DND-41 (cell line): ENCODE measurements at regions not wholly inside any gene's neighbourhood (a gene's known extent, or its start where the extent isn't known, plus 50 kb on each side); places are given as distances from the start of the nearest gene placed in this dataset.

Experiments used
- ATAC-seq: fragments of 200-7000 bp; cut with Tn5 transposase; 3 replicates; pipeline ENCODE4 v1.9.1; 2021; ENCODE audit warnings: low read depth; ENCODE audit not compliant: insufficient read depth
- DNase-seq: peaks from one replicate; pipeline ENCODE4 v3.0.0-alpha.2; 2020
- H2AFZ ChIP-seq: 2 replicates; pipeline ENCODE4 v1.6.0; 2012; ENCODE audit warnings: low read depth, low read length
- H3K27ac ChIP-seq: 2 replicates; pipeline ENCODE4 v1.5.1; 2012; ENCODE audit warnings: low read length, inconsistent platforms
- H3K27me3 ChIP-seq: fragments of 200-600 bp; sonication (generic); 2 replicates; pipeline ENCODE4 v1.6.0; 2012; ENCODE audit warnings: low read length, mild to moderate bottlenecking, inconsistent platforms; ENCODE audit not compliant: insufficient read depth, poor library complexity
- H3K36me3 ChIP-seq: 2 replicates; pipeline ENCODE4 v1.5.1; 2012; ENCODE audit warnings: low read length, inconsistent platforms; ENCODE audit not compliant: insufficient read depth
- H3K4me1 ChIP-seq: 2 replicates; pipeline ENCODE4 v1.5.1; 2012; ENCODE audit warnings: mild to moderate bottlenecking, low read length; ENCODE audit not compliant: insufficient read depth
- H3K4me2 ChIP-seq: 2 replicates; pipeline ENCODE4 v1.6.0; 2012; ENCODE audit warnings: mild to moderate bottlenecking, moderate library complexity, low read length, inconsistent platforms; ENCODE audit not compliant: insufficient read depth
- H3K4me3 ChIP-seq, 2 experiments: fragments of 200-600 bp in 1 of 2; shearing (Covaris generic) in 1 of 2; 2 replicates each; pipeline ENCODE4 v1.5.1; 2012 to 2016; ENCODE audit warnings: inconsistent platforms in 2 of 2, low read length in 2 of 2, mild to moderate bottlenecking in 2 of 2, low read depth in 1 of 2, moderate library complexity in 1 of 2
- H3K79me2 ChIP-seq: 2 replicates; pipeline ENCODE4 v1.6.0; 2012; ENCODE audit warnings: low read length, inconsistent platforms; ENCODE audit not compliant: insufficient read depth
- H3K9ac ChIP-seq: 2 replicates; pipeline ENCODE4 v1.6.0; 2012; ENCODE audit warnings: low read depth, mild to moderate bottlenecking, inconsistent platforms, low read length, moderate library complexity
- H3K9me3 ChIP-seq: 2 replicates; pipeline ENCODE4 v1.5.1; 2012; ENCODE audit warnings: low read length, moderate library complexity, mild to moderate bottlenecking, inconsistent platforms; ENCODE audit not compliant: insufficient read depth, severe bottlenecking
- H4K20me1 ChIP-seq: 2 replicates; pipeline ENCODE4 v1.6.0; 2012; ENCODE audit warnings: low read length; ENCODE audit not compliant: insufficient read depth
- CTCF ChIP-seq: IDR thresholded peaks from 2 replicates; pipeline ENCODE4 v1.5.1; 2012; ENCODE audit warnings: borderline replicate concordance, low read length, moderate library complexity, mild to moderate bottlenecking; ENCODE audit not compliant: poor library complexity, severe bottlenecking; ENCODE audit errors: extremely low read depth
- EZH2 ChIP-seq: IDR thresholded peaks from 3 replicates; pipeline ENCODE4 v1.6.1; 2012; ENCODE audit warnings: borderline replicate concordance, low read depth, mild to moderate bottlenecking, moderate library complexity, low read length, inconsistent platforms; ENCODE audit not compliant: severe bottlenecking

- no peaks in the 10 kb centered on the region for H3K36me3 ChIP-seq
- no peaks in the 10 kb centered on the region for H3K27me3 ChIP-seq
- no peak overlapping the region for H3K4me2 ChIP-seq
- no peak overlapping the region for H3K4me3 ChIP-seq
- TF ChIP-seq EZH2 (no peak), CTCF (no peak)
- no peaks in the 10 kb centered on the region for H3K4me1 ChIP-seq
- DNase-seq (no peak), ATAC-seq (no peak)
- H3K79me2 ChIP-seq: no peaks in the 10 kb centered on the region
- H2AFZ ChIP-seq: no peak overlapping the region
- H3K9ac ChIP-seq: no peak overlapping the region
- H4K20me1 ChIP-seq: no peaks in the 10 kb centered on the region
- H3K27ac ChIP-seq: no peak overlapping the region
- no peaks in the 10 kb centered on the region for H3K9me3 ChIP-seq
Observed at GRCh38 chr22:48004936-48005335, 1242.5 kb downstream of the TBC1D22A start.

- H3K27ac ChIP-seq: no peak overlapping the region
- no peaks in the 10 kb centered on the region for H4K20me1 ChIP-seq
- no peaks in the 10 kb centered on the region for H3K27me3 ChIP-seq
- no peaks in the 10 kb centered on the region for H3K79me2 ChIP-seq
- H3K36me3 ChIP-seq: no peaks in the 10 kb centered on the region
- no peaks in the 10 kb centered on the region for H3K9me3 ChIP-seq
- no peak overlapping the region for H3K4me3 ChIP-seq
- TF ChIP-seq CTCF (no peak), EZH2 (no peak)
- DNase-seq: no peak
- H2AFZ ChIP-seq: no peak overlapping the region
- no peak overlapping the region for H3K4me2 ChIP-seq
- no peaks in the 10 kb centered on the region for H3K4me1 ChIP-seq
- no peak for ATAC-seq
- no peak overlapping the region for H3K9ac ChIP-seq
Observed at GRCh38 chr22:48004038-48004437, 1241.6 kb downstream of the TBC1D22A start.

- Histone ChIP-seq H3K4me1 (no peaks in the 10 kb centered on the region), H2AFZ (no peak overlapping the region), H3K27me3 (no peaks in the 10 kb centered on the region), H3K4me2 (no peak overlapping the region), H3K27ac (no peak overlapping the region), H3K79me2 (no peaks in the 10 kb centered on the region), H3K9ac (no peak overlapping the region), H3K4me3 (no peak overlapping the region), H3K36me3 (no peaks in the 10 kb centered on the region), H3K9me3 (no peaks in the 10 kb centered on the region), H4K20me1 (no peaks in the 10 kb centered on the region)
- TF ChIP-seq CTCF: no peak
- no peak for TF ChIP-seq EZH2
- DNase-seq (no peak), ATAC-seq (no peak)
Observed at GRCh38 chr22:48001101-48001500, 1238.7 kb downstream of the TBC1D22A start.

- H3K79me2 ChIP-seq: no peaks in the 10 kb centered on the region
- no peaks in the 10 kb centered on the region for H3K36me3 ChIP-seq
- no peaks in the 10 kb centered on the region for H3K4me1 ChIP-seq
- H4K20me1 ChIP-seq: no peaks in the 10 kb centered on the region
- ATAC-seq (no peak), DNase-seq (no peak)
- 0 out of 2 replicates have a peak overlapping the region, but pooled peaks have one; percentile 5 for H2AFZ ChIP-seq
- no peak overlapping the region for H3K4me2 ChIP-seq
- H3K9ac ChIP-seq: no peak overlapping the region
- TF ChIP-seq EZH2 (no peak), CTCF (no peak)
- H3K27ac ChIP-seq: no peak overlapping the region
- H3K4me3 ChIP-seq: no peak overlapping the region
- H3K27me3 ChIP-seq: no peaks in the 10 kb centered on the region
- no peaks in the 10 kb centered on the region for H3K9me3 ChIP-seq
Observed at GRCh38 chr22:47997612-47998011, 1235.2 kb downstream of the TBC1D22A start.
